Panc1 (cell line): ENCODE measurements at regions not wholly inside any gene's neighbourhood (a gene's known extent, or its start where the extent isn't known, plus 50 kb on each side); places are given as distances from the start of the nearest gene placed in this dataset.

Experiments used
- ATAC-seq: fragments of 200-7000 bp; cut with Tn5 transposase; 2 replicates; pipeline ENCODE4 v1.9.1; 2020; ENCODE audit warnings: mild to moderate bottlenecking, moderate library complexity
- BruUV-seq: library from RNA; stranded (reverse); fragments of 400-500 nt; replicated peaks from 2 replicates; lab custom pipeline; 2021; lab: Mats Ljungman, UMichigan
- CTCF ChIA-PET: fragments of 300-600 bp; sonication (Branson Sonifier 250); formaldehyde crosslinking; loops from one replicate; lab custom pipeline; 2022; ENCODE audit warnings: antibody characterized with exemption; lab: Charles Lee
- POLR2A ChIA-PET: fragments of 300-600 bp; sonication (Branson Sonifier 250); formaldehyde crosslinking; loops from one replicate; lab custom pipeline; 2022; ENCODE audit warnings: antibody characterized with exemption; lab: Charles Lee
- DNase-seq: peaks from one replicate; pipeline ENCODE4 v3.0.0-alpha.2; 2010; ENCODE audit warnings: low read depth, low spot score
- H3K27ac ChIP-seq: 2 replicates; pipeline ENCODE4 v1.5.1; 2011; ENCODE audit warnings: mild to moderate bottlenecking, low read length, inconsistent platforms
- H3K27me3 ChIP-seq: fragments of 200-500 bp; sonication (Bioruptor generic); 2 replicates; pipeline ENCODE4 v1.6.0; 2014; ENCODE audit warnings: low read length, inconsistent platforms; ENCODE audit not compliant: control insufficient read depth, insufficient read depth
- H3K36me3 ChIP-seq: fragments of 200-500 bp; sonication (Bioruptor generic); 2 replicates; pipeline ENCODE4 v1.5.1; 2014; ENCODE audit warnings: inconsistent platforms, mild to moderate bottlenecking, low read length, moderate library complexity; ENCODE audit not compliant: control insufficient read depth, insufficient read depth
- H3K4me1 ChIP-seq: 2 replicates; pipeline ENCODE4 v1.5.1; 2011; ENCODE audit warnings: inconsistent platforms, mild to moderate bottlenecking, low read length, moderate library complexity; ENCODE audit not compliant: control insufficient read depth, insufficient read depth
- H3K4me3 ChIP-seq, 2 experiments: 2 replicates each; pipeline ENCODE4 v1.5.1; 2011 to 2012; ENCODE audit warnings: low read depth in 2 of 2, low read length in 2 of 2, mild to moderate bottlenecking in 2 of 2, inconsistent platforms in 1 of 2, moderate library complexity in 1 of 2
- H3K9me3 ChIP-seq: fragments of 200-500 bp; sonication (Bioruptor generic); 2 replicates; pipeline ENCODE4 v1.5.1; 2014; ENCODE audit warnings: low read depth, mild to moderate bottlenecking, inconsistent platforms, low read length, moderate library complexity; ENCODE audit not compliant: control insufficient read depth, insufficient read depth
- CTCF ChIP-seq: fragments of 450-650 bp; IDR thresholded peaks from 2 replicates; pipeline ENCODE4 v1.5.1; 2017; ENCODE audit warnings: mild to moderate bottlenecking
- POLR2AphosphoS5 ChIP-seq: IDR thresholded peaks from 2 replicates; pipeline ENCODE4 v1.6.1; 2012; ENCODE audit warnings: mild to moderate bottlenecking, low read depth, low read length, moderate library complexity
- REST ChIP-seq, 2 experiments: IDR thresholded peaks; 2 replicates each; pipeline ENCODE4 v1.6.1; 2011 to 2012; ENCODE audit warnings: low read depth in 2 of 2, control low read depth in 1 of 2, low read length in 1 of 2, mild to moderate bottlenecking in 1 of 2, moderate library complexity in 1 of 2; ENCODE audit not compliant: insufficient read depth in 1 of 2
- SIN3A ChIP-seq: IDR thresholded peaks from 2 replicates; pipeline ENCODE4 v1.6.1; 2012; ENCODE audit warnings: low read depth, mild to moderate bottlenecking, low read length, moderate library complexity, borderline replicate concordance; ENCODE audit not compliant: insufficient read depth
- TCF7L2 ChIP-seq: IDR thresholded peaks from 2 replicates; pipeline ENCODE4 v1.6.1; 2011; ENCODE audit warnings: mild to moderate bottlenecking, low read depth, low read length, inconsistent platforms
- in situ Hi-C: cut with HindIII; loops from 2 replicates; pipeline ENCODE4 v1.10.0; 2016; ENCODE audit warnings: low sequenced_read_pairs, low pct_unique_long_range_greater_than_20kb
- intact Hi-C: fragments of 100-400 bp; cut with micrococcal nuclease; formaldehyde crosslinking; loops from one replicate; pipeline ENCODE4 v1.10.0; 2022; ENCODE audit not compliant: unreplicated experiment

- Histone ChIP-seq H3K4me1 (no peaks in the 10 kb centered on the region), H3K4me3 (no peak overlapping the region), H3K36me3 (no peaks in the 10 kb centered on the region), H3K9me3 (no peaks in the 10 kb centered on the region), H3K27ac (no peak overlapping the region), H3K27me3 (no peaks in the 10 kb centered on the region)
- BruUV-seq: no TSS peak
- ATAC-seq (no peak), DNase-seq (no peak)
- POLR2A ChIA-PET: no interaction called here
- no peak for TF ChIP-seq TCF7L2
- TF ChIP-seq POLR2AphosphoS5: no peak
- no peak for TF ChIP-seq SIN3A
- TF ChIP-seq CTCF: no peak
- no peak for TF ChIP-seq REST (IDR thresholded peaks at IDR 0.05; ENCODE audit: insufficient read depth in 1 of 2, low read depth in 2 of 2, low read length in 1 of 2)
- CTCF ChIA-PET: no interaction called here
- intact Hi-C loops (no loop called here), in situ Hi-C loops (no loop called here)
Measured at GRCh38 chr9:109977521-109977920, 197.5 kb downstream of the PALM2AKAP2 start.

GRCh38 chr9:109981091-109981490 is 201.1 kb downstream of the PALM2AKAP2 start:
- no peaks in the 10 kb centered on the region for H3K4me1 ChIP-seq
- H3K36me3 ChIP-seq: no peaks in the 10 kb centered on the region
- in situ Hi-C loops (no loop called here), intact Hi-C loops (no loop called here)
- no peaks in the 10 kb centered on the region for H3K27me3 ChIP-seq
- DNase-seq (no peak), ATAC-seq (no peak)
- BruUV-seq: no TSS peak
- CTCF ChIA-PET: no interaction called here
- H3K9me3 ChIP-seq: no peaks in the 10 kb centered on the region
- POLR2A ChIA-PET: no interaction called here
- H3K4me3 ChIP-seq: no peak overlapping the region
- TF ChIP-seq REST (IDR thresholded peaks at IDR 0.05; ENCODE audit: insufficient read depth in 1 of 2, low read depth in 2 of 2, low read length in 1 of 2) (no peak), SIN3A (no peak), CTCF (no peak), TCF7L2 (no peak), POLR2AphosphoS5 (no peak)
- H3K27ac ChIP-seq: no peak overlapping the region
